LHCN-M2 (cell line): ENCODE measurements at regions not wholly inside any gene's neighbourhood (a gene's known extent, or its start where the extent isn't known, plus 50 kb on each side); places are given as distances from the start of the nearest gene placed in this dataset.

Experiments used
- DNase-seq: peaks from one replicate; pipeline ENCODE4 v3.0.0-alpha.2; 2012; ENCODE audit warnings: low read depth

GRCh38 chr4:124899997-124900396, 187.5 kb upstream of the ANKRD50 start:
- DNase-seq = no peak

- DNase-seq = peak; percentile 63
These were observed 178.0 kb upstream of the ANKRD50 start for GRCh38 chr4:124890522-124890921.

GRCh38 chr4:124887739-124888138, 175.2 kb upstream of the ANKRD50 start:
- DNase-seq = no peak

- DNase-seq = no peak
These were observed 171.8 kb upstream of the ANKRD50 start for GRCh38 chr4:124884316-124884715.

DNA sequence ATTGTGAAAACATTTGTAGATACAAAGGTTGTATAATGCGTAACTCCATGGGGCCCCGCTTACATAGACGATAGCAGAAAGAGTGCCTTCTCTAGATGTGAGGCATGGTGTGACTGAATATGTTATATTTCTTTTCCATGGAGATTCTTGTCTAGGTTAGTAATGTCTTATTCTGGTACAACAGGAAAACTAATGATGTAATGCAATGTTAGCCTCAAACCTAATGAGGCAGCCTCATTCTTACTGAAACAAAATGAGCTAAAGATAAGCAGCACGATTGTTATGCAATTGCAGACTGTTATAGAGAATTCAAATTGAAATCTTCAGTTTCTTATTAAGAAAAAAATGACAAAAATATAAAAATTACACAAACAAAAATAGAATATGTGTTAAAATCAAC, 171.1 kb upstream of the ANKRD50 start:
- DNase-seq = no peak

DNA sequence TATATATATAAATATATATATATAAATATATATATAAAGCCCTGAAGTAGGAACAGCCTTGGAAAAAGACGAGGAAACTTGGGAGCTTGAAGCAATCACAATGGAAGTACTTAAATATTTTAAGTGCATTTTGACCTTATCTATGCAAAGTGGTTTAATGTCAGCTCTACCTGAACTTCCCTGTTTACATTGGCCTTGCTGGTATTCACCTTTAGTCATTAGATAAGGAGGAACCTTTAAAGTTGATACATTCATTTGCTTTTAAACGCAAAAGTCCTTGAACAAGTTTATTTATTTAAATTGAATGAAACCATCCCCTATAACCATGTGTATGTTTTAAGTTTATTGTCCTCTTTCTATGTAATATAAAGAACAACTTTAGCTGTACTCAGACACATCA, 166.7 kb upstream of the ANKRD50 start:
- DNase-seq = no peak

- DNase-seq = no peak
These were observed 161.6 kb upstream of the ANKRD50 start for GRCh38 chr4:124874172-124874450.

GRCh38 chr4:124873361-124874171, 161.0 kb upstream of the ANKRD50 start:
- no peak for DNase-seq

- DNase-seq = no peak
These were observed 160.1 kb upstream of the ANKRD50 start for GRCh38 chr4:124872659-124873058.

GRCh38 chr4:124869961-124870495, 157.5 kb upstream of the ANKRD50 start:
- no peak for DNase-seq

GRCh38 chr4:124868495-124868894, 156.0 kb upstream of the ANKRD50 start:
- no peak for DNase-seq

- DNase-seq = peak; percentile 14
These were observed 155.0 kb upstream of the ANKRD50 start for GRCh38 chr4:124867536-124867935.

DNA sequence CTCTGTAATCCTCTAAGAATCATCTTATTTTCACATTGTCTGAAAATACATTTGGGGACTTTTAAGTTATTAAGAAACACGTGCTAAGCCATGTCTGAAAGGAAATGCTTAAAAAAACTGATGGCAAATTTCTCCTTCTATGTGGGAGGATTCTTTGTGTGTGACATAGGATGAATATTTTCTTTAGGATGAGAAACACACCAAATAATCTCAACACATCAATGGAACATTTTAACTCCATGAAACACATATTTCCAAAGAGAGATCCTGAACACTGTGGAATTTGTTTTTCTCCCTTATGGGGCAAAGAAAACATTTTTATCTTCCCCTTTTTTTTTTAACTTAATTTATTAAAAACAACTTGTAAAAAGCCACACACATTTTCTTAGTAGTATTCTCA, 153.8 kb upstream of the ANKRD50 start:
- DNase-seq = no peak

DNA sequence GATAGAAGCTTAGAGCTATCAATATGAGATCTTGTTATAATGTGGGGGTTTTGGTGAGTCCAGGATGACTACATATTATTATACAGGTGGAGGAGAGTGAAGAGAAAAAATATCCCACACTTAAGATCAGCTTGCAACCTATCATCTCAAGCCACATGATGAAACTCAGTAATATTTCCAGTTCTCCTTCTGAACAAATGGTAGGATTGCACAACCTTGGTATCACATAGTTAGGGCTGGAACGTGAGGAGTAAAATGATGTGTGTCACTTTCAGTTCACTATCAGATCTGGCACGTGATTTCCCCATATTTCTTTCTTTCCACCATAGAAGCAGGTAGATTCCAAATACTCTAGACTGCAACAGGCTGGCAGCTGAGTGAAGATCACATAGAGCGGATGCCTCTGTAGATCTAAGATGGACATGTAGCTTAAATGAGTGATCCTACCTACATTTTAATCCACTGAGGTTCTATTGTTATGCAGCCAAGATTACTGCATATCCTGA, 150.6 kb upstream of the ANKRD50 start:
- peak; percentile 26 for DNase-seq

DNA sequence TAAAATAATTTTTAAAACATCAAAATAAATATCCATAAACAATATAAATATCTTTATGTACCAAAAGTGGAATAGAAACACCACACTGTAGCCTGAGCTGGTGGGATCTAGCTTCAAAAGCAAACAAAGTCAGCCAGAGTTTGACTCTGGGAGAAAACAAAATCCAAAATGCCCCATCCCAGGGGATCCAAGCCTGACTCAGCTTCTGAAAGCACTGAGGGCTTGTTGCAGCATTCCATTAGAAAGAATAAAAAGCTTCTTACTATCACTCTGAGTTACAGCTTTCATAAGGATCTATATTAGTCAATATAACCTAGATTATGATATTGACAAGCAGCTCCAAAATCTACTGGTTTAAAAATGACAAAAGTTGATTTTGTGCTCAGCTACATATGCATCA, 149.7 kb upstream of the ANKRD50 start:
- DNase-seq = peak; percentile 50

DNA sequence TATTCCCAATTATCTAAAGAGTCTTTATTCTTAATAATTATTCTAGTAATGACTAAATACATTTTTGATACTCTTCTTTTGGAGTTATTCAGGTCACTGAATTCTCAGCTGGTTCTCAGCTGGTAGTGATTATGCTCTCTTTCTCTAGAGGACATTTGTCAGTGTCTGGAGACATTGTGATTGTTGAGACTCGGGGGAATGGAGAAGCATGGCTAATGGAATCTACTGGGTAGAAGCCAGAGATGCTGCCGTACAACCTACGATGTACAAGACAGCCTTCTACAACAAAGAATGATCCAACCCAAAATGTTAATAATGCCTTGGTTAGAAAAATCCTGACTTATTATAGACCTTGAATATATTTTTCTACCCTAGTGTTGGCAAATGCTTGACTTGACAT, 149.2 kb upstream of the ANKRD50 start:
- no peak for DNase-seq

DNA sequence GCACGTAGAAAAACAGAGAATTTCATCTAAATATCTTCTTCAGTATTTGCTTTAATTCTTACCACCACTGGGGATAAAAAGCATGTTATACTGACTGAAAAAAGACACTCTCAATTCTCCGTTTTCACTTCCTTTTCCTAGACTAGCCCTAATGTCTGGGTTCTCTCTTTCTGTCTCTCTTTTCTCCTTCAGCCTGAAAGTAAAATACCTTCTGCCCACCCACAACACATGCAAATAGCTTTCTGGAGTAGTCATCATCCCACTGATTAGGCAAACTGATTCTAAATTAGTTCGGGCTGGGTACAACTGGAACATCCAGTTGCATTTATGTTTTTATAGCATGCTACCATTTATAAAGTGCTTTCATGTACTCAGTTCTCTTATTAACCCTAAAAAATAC, 142.4 kb upstream of the ANKRD50 start:
- DNase-seq = peak; percentile 70

DNA sequence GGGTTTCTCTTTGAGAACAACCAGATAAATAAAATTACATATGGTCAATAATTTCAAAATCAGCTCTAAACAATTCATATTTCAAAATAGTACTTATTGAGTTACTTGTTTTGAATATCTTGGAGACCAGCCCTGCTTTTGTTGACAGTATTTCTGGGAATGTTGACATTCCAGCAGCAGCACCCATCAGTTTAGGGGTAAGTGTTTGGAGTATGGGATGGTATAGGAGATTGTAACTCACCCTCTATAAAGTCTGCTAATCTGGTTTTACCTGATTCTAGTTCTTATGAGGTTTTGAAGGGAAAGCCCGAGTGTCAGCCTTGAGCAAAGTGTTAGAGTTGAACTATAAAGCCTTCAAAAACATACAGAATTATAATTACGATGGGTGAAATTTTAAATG, 139.2 kb upstream of the ANKRD50 start:
- DNase-seq = no peak

DNA sequence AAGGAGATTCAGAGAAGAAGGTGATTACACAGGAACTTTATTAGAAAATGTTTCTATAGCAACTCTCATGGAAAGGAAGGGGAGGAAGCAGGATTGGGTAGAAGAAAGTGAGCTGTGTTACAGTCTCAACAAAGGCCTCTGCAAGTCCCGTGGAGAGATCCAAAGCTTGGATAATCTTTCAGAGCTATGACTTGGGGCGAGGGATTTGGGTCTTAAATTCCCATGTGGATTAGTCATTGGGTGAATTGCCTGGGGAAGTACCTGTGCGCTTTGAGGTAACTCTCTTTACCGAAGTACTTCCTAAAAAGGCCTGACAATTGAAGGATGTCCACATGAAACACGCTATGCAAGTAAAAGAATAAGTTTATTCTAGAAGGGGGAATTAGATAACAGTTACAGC, 133.8 kb upstream of the ANKRD50 start:
- no peak for DNase-seq

DNA sequence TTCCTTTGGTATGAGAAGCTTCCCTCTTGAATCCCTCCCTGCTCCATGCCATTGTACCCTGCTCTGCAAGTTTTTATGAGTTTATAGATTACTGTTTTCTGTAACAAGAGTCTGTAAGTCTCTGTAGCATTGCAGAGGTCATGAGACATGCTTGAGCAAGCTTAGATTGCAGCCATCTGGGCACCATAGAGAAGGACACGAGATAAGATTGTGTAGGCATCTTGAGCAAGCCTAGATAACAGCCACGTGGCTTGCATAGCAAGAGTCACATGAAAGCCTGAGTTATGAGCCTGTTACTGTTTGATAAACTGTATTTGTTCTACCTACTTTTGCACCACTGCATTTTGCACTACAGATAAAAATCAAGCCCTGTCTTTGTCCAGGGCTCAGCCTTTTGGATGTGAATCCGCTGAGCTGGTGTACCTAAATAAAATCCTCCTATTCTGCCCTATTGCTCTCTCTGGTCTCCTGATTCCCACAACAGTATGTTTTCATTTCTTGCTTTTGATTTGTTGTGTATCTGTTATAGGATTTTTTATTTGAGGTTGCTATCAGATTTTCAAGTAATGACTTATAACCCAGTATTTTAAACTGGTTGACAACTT, 127.4 kb upstream of the ANKRD50 start:
- DNase-seq = no peak

DNA sequence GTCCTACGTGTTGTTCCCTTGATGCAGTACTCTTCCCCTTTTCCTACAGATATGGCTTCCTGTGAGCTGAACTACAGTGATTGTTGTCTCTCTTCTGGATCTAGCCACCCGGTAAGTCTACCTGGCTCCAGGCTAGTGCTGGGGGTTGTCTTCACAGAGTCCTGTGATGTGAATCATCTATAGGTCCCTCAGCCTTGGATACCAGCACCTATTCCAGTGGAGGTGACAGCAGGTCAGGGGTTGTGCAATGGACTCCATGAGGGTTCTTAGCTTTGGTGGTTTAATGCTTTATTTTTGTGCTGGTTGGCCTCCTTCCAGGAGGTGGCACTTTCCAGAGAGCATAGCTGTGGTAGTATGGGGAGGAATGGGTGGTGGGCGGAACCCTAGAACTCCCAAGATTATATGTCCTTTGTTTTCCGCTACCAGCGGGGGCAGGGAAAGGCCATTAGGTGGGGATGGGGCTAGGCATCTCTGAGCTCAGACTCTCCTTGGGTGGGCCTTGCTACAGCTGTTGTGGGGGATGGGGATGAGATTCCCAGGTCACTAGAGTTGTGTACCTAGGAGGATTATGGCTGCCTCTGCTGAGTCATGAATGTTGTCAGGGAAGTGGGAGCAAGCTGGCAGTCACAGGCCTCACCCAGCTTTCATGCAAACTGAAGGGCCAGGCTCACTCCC, 121.4 kb upstream of the ANKRD50 start:
- no peak for DNase-seq

- no peak for DNase-seq
These were observed 115.8 kb upstream of the ANKRD50 start for GRCh38 chr4:124828382-124828781.

- DNase-seq = no peak
These were observed 105.0 kb upstream of the ANKRD50 start for GRCh38 chr4:124817531-124817930.
